ENCODE measurements at regions not wholly inside any gene's neighbourhood (a gene's known extent, or its start where the extent isn't known, plus 50 kb on each side); places are given as distances from the start of the nearest gene placed in this dataset.

GRCh38 chr2:220745682-220746081, 826.4 kb downstream of the EPHA4 start:
- POLR2A ChIA-PET, result no interaction called here
- CTCF ChIA-PET, result no interaction called here
- H3K27me3 Mint-ChIP-seq, result no peaks in the 10 kb centered on the region

GRCh38 chr2:220747736-220748135, 824.4 kb downstream of the EPHA4 start:
- Histone ChIP-seq H3K27me3 (ENCODE audit: control insufficient read depth in 1 of 2, insufficient read depth in 2 of 2, low read length in 2 of 2) (no peaks in the 10 kb centered on the region), H3K4me3 (ENCODE audit: low read length) (no peak overlapping the region), H3K36me3 (ENCODE audit: insufficient read depth, low read length) (no peaks in the 10 kb centered on the region), H3K4me1 (ENCODE audit: insufficient read depth, low read length) (no peaks in the 10 kb centered on the region), H3K27ac (ENCODE audit: low read depth in 1 of 2, low read length in 2 of 2) (no peak overlapping the region), H3K9me3 (ENCODE audit: control insufficient read depth in 1 of 2, insufficient read depth in 1 of 2, low read length in 2 of 2) (peaks cover 0 to 12% of the 10 kb centered on the region in 2 experiments)
- Mint-ChIP-seq H3K4me3 (no peak overlapping the region), H3K4me1 (ENCODE audit: low read depth) (no peaks in the 10 kb centered on the region), H3K9me3 (no peaks in the 10 kb centered on the region), H3K27me3 (no peaks in the 10 kb centered on the region), H3K27ac (no peak overlapping the region), H3K36me3 (ENCODE audit: low read depth) (no peaks in the 10 kb centered on the region)
- DNase-seq (no peak), ATAC-seq (ENCODE audit: poor library complexity) (no peak)
- intact Hi-C loops (cut with DNase I, micrococcal nuclease), result no loop called here
- CTCF ChIA-PET, result no interaction called here
- no peak for TF ChIP-seq CTCF (IDR thresholded peaks at IDR 0.05)
- POLR2A ChIA-PET, result no interaction called here

More at GRCh38 chr2:220745682-220746081, 826.4 kb downstream of the EPHA4 start:
- DNase-seq, result no peak
- no peak for ATAC-seq (ENCODE audit: poor library complexity)
- Histone ChIP-seq H3K4me1 (ENCODE audit: insufficient read depth, low read length) (no peaks in the 10 kb centered on the region), H3K36me3 (ENCODE audit: insufficient read depth, low read length) (no peaks in the 10 kb centered on the region), H3K27ac (ENCODE audit: low read depth in 1 of 2, low read length in 2 of 2) (no peak overlapping the region), H3K27me3 (ENCODE audit: control insufficient read depth in 1 of 2, insufficient read depth in 2 of 2, low read length in 2 of 2) (no peaks in the 10 kb centered on the region), H3K4me3 (ENCODE audit: low read length) (no peak overlapping the region), H3K9me3 (ENCODE audit: control insufficient read depth in 1 of 2, insufficient read depth in 1 of 2, low read length in 2 of 2) (peaks cover 0 to 8% of the 10 kb centered on the region in 2 experiments)
- intact Hi-C loops (cut with DNase I, micrococcal nuclease), result no loop called here
- Mint-ChIP-seq H3K27ac (no peak overlapping the region), H3K9me3 (no peaks in the 10 kb centered on the region), H3K4me1 (ENCODE audit: low read depth) (no peaks in the 10 kb centered on the region), H3K36me3 (ENCODE audit: low read depth) (no peaks in the 10 kb centered on the region), H3K4me3 (no peak overlapping the region)
- no peak for TF ChIP-seq CTCF (IDR thresholded peaks at IDR 0.05)

- peaks cover 0 to 12% of the 10 kb centered on the region in 2 experiments for H3K9me3 ChIP-seq (ENCODE audit: control insufficient read depth in 1 of 2, insufficient read depth in 1 of 2, low read length in 2 of 2)
- no peaks in the 10 kb centered on the region for H3K27me3 ChIP-seq (ENCODE audit: control insufficient read depth in 1 of 2, insufficient read depth in 2 of 2, low read length in 2 of 2)
- ATAC-seq (ENCODE audit: poor library complexity) (no peak), DNase-seq (no peak)
- H3K36me3 ChIP-seq (ENCODE audit: insufficient read depth, low read length), result no peaks in the 10 kb centered on the region
- no peaks in the 10 kb centered on the region for H3K4me1 Mint-ChIP-seq (ENCODE audit: low read depth)
- H3K36me3 Mint-ChIP-seq (ENCODE audit: low read depth), result no peaks in the 10 kb centered on the region
- no peak overlapping the region for H3K4me3 ChIP-seq (ENCODE audit: low read length)
- H3K4me1 ChIP-seq (ENCODE audit: insufficient read depth, low read length), result no peaks in the 10 kb centered on the region
- no peak for TF ChIP-seq CTCF (IDR thresholded peaks at IDR 0.05)
- H3K9me3 Mint-ChIP-seq, result no peaks in the 10 kb centered on the region
- ChIA-PET POLR2A (no interaction called here), CTCF (no interaction called here)
- H3K27me3 Mint-ChIP-seq, result no peaks in the 10 kb centered on the region
- no peak overlapping the region for H3K4me3 Mint-ChIP-seq
- H3K27ac ChIP-seq (ENCODE audit: low read depth in 1 of 2, low read length in 2 of 2), result no peak overlapping the region
- H3K27ac Mint-ChIP-seq, result no peak overlapping the region
- intact Hi-C loops (cut with DNase I, micrococcal nuclease), result no loop called here
These were observed 823.1 kb downstream of the EPHA4 start for GRCh38 chr2:220748875-220749479.
